ENCODE measurements at regions not wholly inside any gene's neighbourhood (a gene's known extent, or its start where the extent isn't known, plus 50 kb on each side); places are given as distances from the start of the nearest gene placed in this dataset.
"Not testable (repeated sequence)": the region's sequence is repeated elsewhere in the genome, so short reads cannot be mapped to it uniquely, and the experiment has no call there.

- Mint-ChIP-seq H3K4me3 (no peak overlapping the region), H3K36me3 (no peaks in the 10 kb centered on the region), H3K4me1 (ENCODE audit: unreplicated experiment) (no peaks in the 10 kb centered on the region), H3K9me3 (no peaks in the 10 kb centered on the region), H3K27ac (no peak overlapping the region), H3K27me3 (no peaks in the 10 kb centered on the region)
- no peak for DNase-seq (ENCODE audit: extremely low spot score, unreplicated experiment)
- TF ChIP-seq CTCF (conservative IDR thresholded peaks at IDR 0.05): no peak
Observed at GRCh38 chr3:103210583-103210982, 775.8 kb downstream of the ZPLD1 start.

GRCh38 chr3:103218146-103218545 lies 783.3 kb downstream of the ZPLD1 start:
- Mint-ChIP-seq H3K4me1 (ENCODE audit: unreplicated experiment) (peaks cover 4% of the 10 kb centered on the region), H3K36me3 (no peaks in the 10 kb centered on the region), H3K9me3 (no peaks in the 10 kb centered on the region), H3K27ac (no peak overlapping the region), H3K4me3 (no peak overlapping the region), H3K27me3 (no peaks in the 10 kb centered on the region)
- DNase-seq (ENCODE audit: extremely low spot score, unreplicated experiment): no peak
- no peak for TF ChIP-seq CTCF (conservative IDR thresholded peaks at IDR 0.05)

GRCh38 chr3:103218793-103219192 lies 784.0 kb downstream of the ZPLD1 start:
- Mint-ChIP-seq H3K4me1 (ENCODE audit: unreplicated experiment) (peaks cover 4% of the 10 kb centered on the region), H3K36me3 (no peaks in the 10 kb centered on the region), H3K27me3 (no peaks in the 10 kb centered on the region), H3K4me3 (no peak overlapping the region), H3K9me3 (no peaks in the 10 kb centered on the region), H3K27ac (no peak overlapping the region)
- no peak for DNase-seq (ENCODE audit: extremely low spot score, unreplicated experiment)
- TF ChIP-seq CTCF (conservative IDR thresholded peaks at IDR 0.05): no peak

- no peak for DNase-seq (ENCODE audit: extremely low spot score, unreplicated experiment)
- no peaks in the 10 kb centered on the region for H3K27me3 Mint-ChIP-seq
- no peaks in the 10 kb centered on the region for H3K9me3 Mint-ChIP-seq
- no peaks in the 10 kb centered on the region for H3K36me3 Mint-ChIP-seq
- TF ChIP-seq CTCF (conservative IDR thresholded peaks at IDR 0.05): no peak
- H3K27ac Mint-ChIP-seq: no peak overlapping the region
- no peak overlapping the region for H3K4me3 Mint-ChIP-seq
- H3K4me1 Mint-ChIP-seq (ENCODE audit: unreplicated experiment): no peaks in the 10 kb centered on the region
Observed at GRCh38 chr3:103227651-103228050, 792.8 kb downstream of the ZPLD1 start.

- H3K9me3 Mint-ChIP-seq: no peaks in the 10 kb centered on the region
- no peak overlapping the region for H3K27ac Mint-ChIP-seq
- H3K36me3 Mint-ChIP-seq: no peaks in the 10 kb centered on the region
- H3K4me3 Mint-ChIP-seq: no peak overlapping the region
- no peak for DNase-seq (ENCODE audit: extremely low spot score, unreplicated experiment)
- no peak for TF ChIP-seq CTCF (conservative IDR thresholded peaks at IDR 0.05)
- no peaks in the 10 kb centered on the region for H3K27me3 Mint-ChIP-seq
- no peaks in the 10 kb centered on the region for H3K4me1 Mint-ChIP-seq (ENCODE audit: unreplicated experiment)
Observed at GRCh38 chr3:103247459-103247858, 812.6 kb downstream of the ZPLD1 start.

GRCh38 chr3:103254827-103255226 lies 820.0 kb downstream of the ZPLD1 start:
- not testable (repeated sequence) for H3K27me3 Mint-ChIP-seq; H3K36me3 Mint-ChIP-seq; H3K9me3 Mint-ChIP-seq; H3K4me3 Mint-ChIP-seq; DNase-seq (ENCODE audit: extremely low spot score, unreplicated experiment); H3K27ac Mint-ChIP-seq; H3K4me1 Mint-ChIP-seq (ENCODE audit: unreplicated experiment)

All from type B pancreatic cell (in vitro differentiated cells).